ENCODE measurements at regions not wholly inside any gene's neighbourhood (a gene's known extent, or its start where the extent isn't known, plus 50 kb on each side); places are given as distances from the start of the nearest gene placed in this dataset.
"Not testable (repeated sequence)": the region's sequence is repeated elsewhere in the genome, so short reads cannot be mapped to it uniquely, and the experiment has no call there.

DNA sequence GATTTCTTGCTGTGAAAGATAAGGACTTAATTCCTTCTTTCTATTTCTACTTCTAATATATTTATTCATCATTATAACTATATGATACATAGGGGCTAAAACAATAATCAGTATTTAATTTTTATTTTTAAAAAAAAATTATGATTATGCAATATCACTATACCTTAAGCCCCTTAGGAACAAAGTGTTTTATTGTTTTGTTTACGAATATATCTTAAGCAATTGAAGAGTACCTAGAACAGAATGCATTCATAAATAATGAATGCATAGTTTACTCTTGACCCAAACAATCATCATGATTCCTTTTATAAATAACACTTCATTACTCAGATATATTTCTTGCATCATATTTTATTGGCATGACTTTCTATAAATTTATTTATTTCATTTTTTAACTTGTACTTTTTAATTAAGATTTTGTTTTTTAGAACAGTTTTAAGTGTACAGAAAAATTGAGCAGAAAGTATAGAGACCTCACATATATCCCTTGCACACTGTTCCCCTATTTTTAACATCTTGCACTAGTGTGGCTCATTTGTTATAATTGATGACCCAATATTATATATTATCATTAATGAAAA lies 339.9 kb upstream of the SPRY2 start:
- TF ChIP-seq, protein P1, sequence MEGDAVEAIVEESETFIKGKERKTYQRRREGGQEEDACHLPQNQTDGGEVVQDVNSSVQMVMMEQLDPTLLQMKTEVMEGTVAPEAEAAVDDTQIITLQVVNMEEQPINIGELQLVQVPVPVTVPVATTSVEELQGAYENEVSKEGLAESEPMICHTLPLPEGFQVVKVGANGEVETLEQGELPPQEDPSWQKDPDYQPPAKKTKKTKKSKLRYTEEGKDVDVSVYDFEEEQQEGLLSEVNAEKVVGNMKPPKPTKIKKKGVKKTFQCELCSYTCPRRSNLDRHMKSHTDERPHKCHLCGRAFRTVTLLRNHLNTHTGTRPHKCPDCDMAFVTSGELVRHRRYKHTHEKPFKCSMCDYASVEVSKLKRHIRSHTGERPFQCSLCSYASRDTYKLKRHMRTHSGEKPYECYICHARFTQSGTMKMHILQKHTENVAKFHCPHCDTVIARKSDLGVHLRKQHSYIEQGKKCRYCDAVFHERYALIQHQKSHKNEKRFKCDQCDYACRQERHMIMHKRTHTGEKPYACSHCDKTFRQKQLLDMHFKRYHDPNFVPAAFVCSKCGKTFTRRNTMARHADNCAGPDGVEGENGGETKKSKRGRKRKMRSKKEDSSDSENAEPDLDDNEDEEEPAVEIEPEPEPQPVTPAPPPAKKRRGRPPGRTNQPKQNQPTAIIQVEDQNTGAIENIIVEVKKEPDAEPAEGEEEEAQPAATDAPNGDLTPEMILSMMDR (IDR thresholded peaks at IDR 0.05; ENCODE audit: extremely low read depth, insufficient read depth, missing control alignments), result no peak
- in situ Hi-C loops (cut with MboI; ENCODE audit: low pct_unique_long_range_greater_than_20kb, low sequenced_read_pairs, unreplicated experiment), result no loop called here
- no peak for DNase-seq (ENCODE audit: low spot score)

DNA sequence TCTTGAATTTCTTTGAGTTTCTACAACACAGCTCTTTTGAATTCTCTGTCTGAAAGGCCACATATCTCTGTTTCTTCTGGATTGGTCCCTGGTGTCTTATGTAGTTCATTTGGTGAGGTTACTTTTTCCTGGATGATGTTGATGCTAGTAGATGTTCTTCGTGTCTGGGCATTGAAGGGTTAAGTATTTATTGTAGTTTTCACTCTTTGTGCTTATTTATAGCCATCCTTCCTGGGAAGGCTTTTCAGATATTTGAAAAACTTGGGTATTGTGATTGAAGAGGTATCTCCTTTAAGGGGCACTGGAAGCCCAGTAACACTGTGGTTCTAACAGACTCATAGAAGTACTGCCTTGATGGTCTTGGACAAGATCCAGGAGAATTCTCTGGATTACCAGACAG lies 338.5 kb upstream of the SPRY2 start:
- DNase-seq (ENCODE audit: low spot score), result no peak
- in situ Hi-C loops (cut with MboI; ENCODE audit: low pct_unique_long_range_greater_than_20kb, low sequenced_read_pairs, unreplicated experiment), result no loop called here
- TF ChIP-seq, protein P1 (IDR thresholded peaks at IDR 0.05; ENCODE audit: extremely low read depth, insufficient read depth, missing control alignments), result no peak

DNA sequence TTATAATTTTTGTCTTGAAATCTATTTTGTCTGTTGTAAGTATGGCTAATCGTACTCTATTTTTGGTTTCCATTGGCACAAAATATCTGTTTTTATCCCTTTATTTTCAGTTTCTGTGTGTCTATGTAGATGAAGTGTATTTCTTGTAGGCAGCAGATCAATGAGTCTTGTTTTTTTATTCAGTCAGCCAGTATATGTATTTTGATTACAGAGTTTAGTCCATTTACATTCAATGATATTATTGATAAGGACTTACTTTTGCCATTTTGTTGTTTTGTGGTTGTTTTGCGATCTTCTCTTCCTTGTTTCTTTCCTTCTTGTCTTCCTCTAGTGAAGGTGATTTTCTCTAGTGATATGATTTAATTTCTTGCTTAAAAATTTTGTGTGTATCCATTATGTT lies 336.3 kb upstream of the SPRY2 start:
- DNase-seq (ENCODE audit: low spot score), result no peak
- in situ Hi-C loops (cut with MboI; ENCODE audit: low pct_unique_long_range_greater_than_20kb, low sequenced_read_pairs, unreplicated experiment), result no loop called here

DNA sequence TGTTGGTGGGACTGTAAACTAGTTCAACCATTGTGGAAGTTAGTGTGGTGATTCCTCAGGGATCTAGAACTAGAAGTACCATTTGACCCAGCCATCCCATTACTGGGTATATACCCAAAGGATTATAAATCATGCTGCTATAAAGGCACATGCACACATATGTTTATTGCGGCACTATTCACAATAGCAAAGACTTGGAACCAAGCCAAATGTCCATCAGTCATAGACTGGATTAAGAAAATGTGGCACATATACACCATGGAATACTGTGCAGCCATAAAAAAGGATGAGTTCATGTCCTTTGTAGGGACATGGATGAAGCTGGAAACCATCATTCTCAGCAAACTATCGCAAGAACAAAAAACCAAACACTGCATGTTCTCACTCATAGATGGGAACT lies 334.5 kb upstream of the SPRY2 start:
- in situ Hi-C loops (cut with MboI; ENCODE audit: low pct_unique_long_range_greater_than_20kb, low sequenced_read_pairs, unreplicated experiment); DNase-seq (ENCODE audit: low spot score): not testable (repeated sequence)

More for the DNA sequence above, 336.3 kb upstream of the SPRY2 start:
- TF ChIP-seq, protein P1 (IDR thresholded peaks at IDR 0.05; ENCODE audit: extremely low read depth, insufficient read depth, missing control alignments), result no peak

DNA sequence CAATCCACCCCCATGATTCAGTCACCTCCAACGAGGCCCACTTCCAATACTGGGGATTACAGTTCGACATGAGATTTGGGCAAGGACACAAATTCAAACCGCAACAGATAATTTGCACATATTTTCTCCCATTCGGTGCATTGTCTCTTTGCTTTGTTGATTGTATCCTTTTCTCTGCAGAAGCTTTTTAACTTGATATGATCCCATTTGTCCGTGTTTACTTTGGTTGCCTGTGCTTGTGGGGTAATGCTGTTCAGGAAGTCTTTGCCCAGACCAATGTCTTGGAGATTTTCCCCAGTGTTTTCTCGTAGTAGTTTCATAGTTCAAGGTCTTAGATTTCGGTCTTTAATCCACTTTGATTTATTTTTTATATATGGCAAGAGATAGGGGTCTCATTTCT lies 330.8 kb upstream of the SPRY2 start:
- TF ChIP-seq, protein P1 (IDR thresholded peaks at IDR 0.05; ENCODE audit: extremely low read depth, insufficient read depth, missing control alignments), result no peak
- DNase-seq (ENCODE audit: low spot score), result no peak
- in situ Hi-C loops (cut with MboI; ENCODE audit: low pct_unique_long_range_greater_than_20kb, low sequenced_read_pairs, unreplicated experiment), result no loop called here

DNA sequence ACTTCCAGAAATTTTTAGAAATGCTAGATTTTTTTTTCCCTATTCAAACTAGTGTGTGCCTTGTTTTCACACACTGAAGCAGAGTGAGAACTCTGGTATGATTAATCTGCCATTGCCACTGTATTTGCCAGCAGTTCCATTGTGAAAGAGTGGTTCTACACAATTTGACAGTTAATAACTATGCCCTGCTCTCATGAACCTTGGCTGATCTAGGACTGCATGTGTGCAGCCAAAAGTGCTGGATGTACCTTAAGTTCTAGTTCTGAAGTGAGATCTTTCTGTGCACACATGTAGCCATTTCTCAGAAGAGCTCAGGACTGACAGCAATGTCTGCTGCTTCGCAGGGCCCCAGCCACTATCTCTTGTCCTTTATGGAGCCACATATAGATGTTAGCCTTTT lies 328.2 kb upstream of the SPRY2 start:
- TF ChIP-seq, protein P1 (IDR thresholded peaks at IDR 0.05; ENCODE audit: extremely low read depth, insufficient read depth, missing control alignments), result no peak
- in situ Hi-C loops (cut with MboI; ENCODE audit: low pct_unique_long_range_greater_than_20kb, low sequenced_read_pairs, unreplicated experiment), result no loop called here
- no peak for DNase-seq (ENCODE audit: low spot score)

DNA sequence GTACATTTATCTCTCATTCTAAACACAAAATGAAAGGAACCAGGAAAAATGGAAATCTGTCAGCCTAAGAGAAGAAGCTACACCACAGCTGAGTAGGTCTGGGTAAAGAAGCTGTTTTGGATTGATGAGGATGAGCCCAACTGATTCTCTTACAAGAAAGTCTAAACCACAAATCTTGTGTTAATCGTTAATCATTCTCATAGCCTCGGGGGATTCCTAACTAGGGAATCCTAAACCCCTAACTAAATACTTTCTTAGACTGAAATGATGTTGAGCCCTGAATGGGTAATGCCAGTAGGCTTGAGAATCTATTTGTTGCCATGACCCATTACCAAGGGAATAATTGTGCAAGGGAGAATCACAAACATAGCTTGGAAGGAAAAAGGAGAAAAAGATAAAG lies 327.5 kb upstream of the SPRY2 start:
- DNase-seq (ENCODE audit: low spot score), result no peak
- in situ Hi-C loops (cut with MboI; ENCODE audit: low pct_unique_long_range_greater_than_20kb, low sequenced_read_pairs, unreplicated experiment), result no loop called here
- TF ChIP-seq, protein P1 (IDR thresholded peaks at IDR 0.05; ENCODE audit: extremely low read depth, insufficient read depth, missing control alignments), result no peak
